ENCODE measurements at regions not wholly inside any gene's neighbourhood (a gene's known extent, or its start where the extent isn't known, plus 50 kb on each side); places are given as distances from the start of the nearest gene placed in this dataset.

- DNase-seq, result no peak
Measured at GRCh38 chr6:6376845-6377244, 56.4 kb upstream of the F13A1 start.

GRCh38 chr6:6377621-6378020, 57.2 kb upstream of the F13A1 start:
- no peak for DNase-seq

- no peak for DNase-seq
Measured at GRCh38 chr6:6379573-6379972, 59.1 kb upstream of the F13A1 start.

GRCh38 chr6:6384520-6384919, 64.1 kb upstream of the F13A1 start:
- no peak for DNase-seq

- DNase-seq, result no peak
Measured at GRCh38 chr6:6386010-6386409, 65.5 kb upstream of the F13A1 start.

- DNase-seq, result peak in 3 of 56 donors; percentile 8 to 23 (median 16)
Measured at GRCh38 chr6:6390849-6391602, 70.6 kb upstream of the F13A1 start.

GRCh38 chr6:6392214-6393068, 72.0 kb upstream of the F13A1 start:
- no peak for DNase-seq

- DNase-seq, result no peak
Measured at GRCh38 chr6:6393069-6393529, 72.6 kb upstream of the F13A1 start.

- peak in 11 of 56 donors; percentile 2 to 39 (median 14) for DNase-seq
Measured at GRCh38 chr6:6395581-6396197, 75.2 kb upstream of the F13A1 start.

- DNase-seq, result no peak
Measured at GRCh38 chr6:6397842-6398241, 77.4 kb upstream of the F13A1 start.

GRCh38 chr6:6399568-6399967, 79.1 kb upstream of the F13A1 start:
- DNase-seq, result no peak

- DNase-seq, result no peak
Measured at GRCh38 chr6:6401401-6401800, 80.9 kb upstream of the F13A1 start.

GRCh38 chr6:6402006-6402405, 81.5 kb upstream of the F13A1 start:
- no peak for DNase-seq

- no peak for DNase-seq
Measured at GRCh38 chr6:6402591-6402990, 82.1 kb upstream of the F13A1 start.

GRCh38 chr6:6405031-6405430, 84.6 kb upstream of the F13A1 start:
- DNase-seq, result no peak

- no peak for DNase-seq
Measured at GRCh38 chr6:6405997-6406714, 85.7 kb upstream of the F13A1 start.

GRCh38 chr6:6406715-6407070, 86.2 kb upstream of the F13A1 start:
- DNase-seq, result no peak

- DNase-seq, result no peak
Measured at GRCh38 chr6:6407071-6407741, 86.7 kb upstream of the F13A1 start.

- DNase-seq, result no peak
Measured at GRCh38 chr6:6409397-6410030, 89.1 kb upstream of the F13A1 start.

- no peak for DNase-seq
Measured at GRCh38 chr6:6411115-6411514, 90.7 kb upstream of the F13A1 start.
